ENCODE measurements at regions not wholly inside any gene's neighbourhood (a gene's known extent, or its start where the extent isn't known, plus 50 kb on each side); places are given as distances from the start of the nearest gene placed in this dataset.

- ATAC-seq (ENCODE audit: low FRiP score) (no peak), DNase-seq (ENCODE audit: low spot score) (no peak)
- no peak for TF ChIP-seq CTCF (IDR thresholded peaks at IDR 0.05)
These were observed 113.0 kb downstream of the SOX1 start for GRCh38 chr13:112179995-112180394.

- ATAC-seq (ENCODE audit: low FRiP score) (no peak), DNase-seq (ENCODE audit: low spot score) (no peak)
- no peak for TF ChIP-seq CTCF (IDR thresholded peaks at IDR 0.05)
These were observed 114.6 kb downstream of the SOX1 start for GRCh38 chr13:112181336-112182067.

- ATAC-seq (ENCODE audit: low FRiP score) (no peak), DNase-seq (ENCODE audit: low spot score) (no peak)
- TF ChIP-seq CTCF (IDR thresholded peaks at IDR 0.05), result no peak
These were observed 115.3 kb downstream of the SOX1 start for GRCh38 chr13:112182251-112182650.

GRCh38 chr13:112182846-112183531, 116.0 kb downstream of the SOX1 start:
- no peak for DNase-seq (ENCODE audit: low spot score)
- ATAC-seq (ENCODE audit: low FRiP score), result peak; percentile 32

GRCh38 chr13:112183532-112184090, 116.7 kb downstream of the SOX1 start:
- TF ChIP-seq CTCF (IDR thresholded peaks at IDR 0.05), result no peak
- no peak for DNase-seq (ENCODE audit: low spot score)
- ATAC-seq (ENCODE audit: low FRiP score), result no peak

More at GRCh38 chr13:112182846-112183531, 116.0 kb downstream of the SOX1 start:
- no peak for TF ChIP-seq CTCF (IDR thresholded peaks at IDR 0.05)

- ATAC-seq (ENCODE audit: low FRiP score) (no peak), DNase-seq (ENCODE audit: low spot score) (no peak)
- TF ChIP-seq CTCF (IDR thresholded peaks at IDR 0.05), result no peak
These were observed 117.3 kb downstream of the SOX1 start for GRCh38 chr13:112184261-112184660.
